Colonic mucosa (tissue), 4 donors: ENCODE measurements at regions not wholly inside any gene's neighbourhood (a gene's known extent, or its start where the extent isn't known, plus 50 kb on each side); places are given as distances from the start of the nearest gene placed in this dataset.

ENCODE experiments used
- DNase-seq: peaks from one replicate; pipeline ENCODE4 v3.0.0-alpha.2; 2020
- H3K27ac ChIP-seq: fragments of 200-600 bp; one replicate; pipeline ENCODE4 v1.8.0; 2021
- H3K27me3 ChIP-seq: fragments of 200-600 bp; one replicate; pipeline ENCODE4 v1.8.0; 2021
- H3K36me3 ChIP-seq: fragments of 200-600 bp; one replicate; pipeline ENCODE4 v1.8.0; 2021
- H3K4me1 ChIP-seq: fragments of 200-600 bp; one replicate; pipeline ENCODE4 v1.8.0; 2021; ENCODE audit warnings: mild to moderate bottlenecking
- H3K4me3 ChIP-seq: fragments of 200-600 bp; one replicate; pipeline ENCODE4 v1.8.0; 2021
- H3K9ac ChIP-seq, 2 donors: one replicate each; pipeline ENCODE4 v1.7.0; 2013; ENCODE audit warnings: control low read depth in 2 of 2, low read depth in 2 of 2, low read length in 2 of 2
- H3K9me3 ChIP-seq: fragments of 200-600 bp; one replicate; pipeline ENCODE4 v1.8.0; 2021
- CTCF ChIP-seq: fragments of 200-600 bp; IDR thresholded peaks from one replicate; pipeline ENCODE4 v1.8.0; 2022; ENCODE audit warnings: antibody characterized with exemption, mild to moderate bottlenecking
- intact Hi-C: fragments of 100-400 bp; cut with DNase I; formaldehyde crosslinking; loops from one replicate; pipeline ENCODE4 v1.14.1; 2022
- donor health status: healthy.
- donor health status: DM: no; HTN: no; CAD: no.
- donor health status: DM: no; HTN: no; CAD: no.

DNA sequence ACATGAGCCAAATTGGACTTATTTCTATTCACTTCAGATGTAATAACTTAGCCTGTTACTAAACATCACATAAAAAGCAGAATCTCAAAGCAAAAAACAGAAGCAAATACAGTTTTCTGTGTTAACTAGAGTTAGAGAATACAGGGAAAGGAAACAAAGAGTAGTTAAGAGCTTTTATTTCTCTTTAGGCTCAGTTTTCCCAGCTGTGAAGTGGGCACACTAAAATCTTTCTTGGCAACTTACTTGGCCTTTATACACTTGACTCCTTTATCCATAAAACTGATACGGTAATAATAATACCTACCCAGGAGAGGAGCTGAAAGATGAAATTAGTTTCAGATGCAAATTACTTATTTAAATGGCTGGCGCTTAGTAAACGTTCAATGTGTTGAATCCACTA is 132.8 kb upstream of the SPATS2L start:
- no peak for TF ChIP-seq CTCF
- intact Hi-C loops, result no loop called here
- Histone ChIP-seq H3K27ac (no peak overlapping the region), H3K9ac (no peak overlapping the region), H3K4me1 (no peaks in the 10 kb centered on the region), H3K9me3 (no peaks in the 10 kb centered on the region), H3K36me3 (no peaks in the 10 kb centered on the region), H3K27me3 (no peaks in the 10 kb centered on the region), H3K4me3 (no peak overlapping the region)
- no peak for DNase-seq

DNA sequence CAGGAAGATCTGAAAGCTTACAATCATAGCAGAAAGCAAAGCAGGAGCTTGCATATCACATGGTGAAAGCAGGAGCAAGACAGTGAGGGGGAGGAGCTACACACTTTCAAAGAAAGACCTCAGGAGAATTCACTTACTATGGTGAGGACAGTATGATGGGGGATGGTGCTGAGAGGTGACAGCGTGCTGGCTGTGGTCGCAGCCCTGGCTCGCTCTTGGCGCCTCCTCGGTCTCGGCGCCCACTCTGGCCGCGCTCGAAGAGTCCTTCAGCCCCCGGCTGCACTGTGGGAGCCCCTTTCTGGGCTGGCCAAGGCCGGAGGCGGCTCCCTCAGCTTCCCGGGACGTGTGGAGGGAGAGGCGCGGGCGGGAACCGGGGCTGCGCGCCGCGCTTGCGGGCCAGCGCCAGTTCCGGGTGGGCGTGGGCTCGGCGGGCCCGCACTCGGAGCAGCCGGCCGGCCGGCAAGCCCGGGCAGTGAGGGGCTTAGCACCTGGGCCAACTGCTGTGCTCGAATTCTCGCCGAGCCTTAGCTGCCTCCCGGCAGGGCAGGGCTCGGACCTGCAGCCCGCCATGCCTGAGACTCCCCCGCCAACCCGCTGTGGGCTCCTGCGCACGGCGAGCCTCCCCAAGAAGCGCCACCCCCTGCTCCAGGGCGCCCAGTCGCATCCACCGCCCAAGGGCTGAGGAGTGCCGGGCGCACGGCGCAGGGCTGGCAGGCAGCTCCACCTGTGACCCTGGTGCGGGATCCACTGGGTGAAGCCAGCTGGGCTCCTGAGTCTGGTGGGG is 131.9 kb upstream of the SPATS2L start:
- H3K9me3 ChIP-seq, result no peaks in the 10 kb centered on the region
- no peaks in the 10 kb centered on the region for H3K4me1 ChIP-seq
- DNase-seq, result no peak
- H3K36me3 ChIP-seq, result no peaks in the 10 kb centered on the region
- intact Hi-C loops, result no loop called here
- H3K9ac ChIP-seq, result no peak overlapping the region
- no peaks in the 10 kb centered on the region for H3K27me3 ChIP-seq
- TF ChIP-seq CTCF, result no peak
- H3K27ac ChIP-seq, result no peak overlapping the region
- no peak overlapping the region for H3K4me3 ChIP-seq

DNA sequence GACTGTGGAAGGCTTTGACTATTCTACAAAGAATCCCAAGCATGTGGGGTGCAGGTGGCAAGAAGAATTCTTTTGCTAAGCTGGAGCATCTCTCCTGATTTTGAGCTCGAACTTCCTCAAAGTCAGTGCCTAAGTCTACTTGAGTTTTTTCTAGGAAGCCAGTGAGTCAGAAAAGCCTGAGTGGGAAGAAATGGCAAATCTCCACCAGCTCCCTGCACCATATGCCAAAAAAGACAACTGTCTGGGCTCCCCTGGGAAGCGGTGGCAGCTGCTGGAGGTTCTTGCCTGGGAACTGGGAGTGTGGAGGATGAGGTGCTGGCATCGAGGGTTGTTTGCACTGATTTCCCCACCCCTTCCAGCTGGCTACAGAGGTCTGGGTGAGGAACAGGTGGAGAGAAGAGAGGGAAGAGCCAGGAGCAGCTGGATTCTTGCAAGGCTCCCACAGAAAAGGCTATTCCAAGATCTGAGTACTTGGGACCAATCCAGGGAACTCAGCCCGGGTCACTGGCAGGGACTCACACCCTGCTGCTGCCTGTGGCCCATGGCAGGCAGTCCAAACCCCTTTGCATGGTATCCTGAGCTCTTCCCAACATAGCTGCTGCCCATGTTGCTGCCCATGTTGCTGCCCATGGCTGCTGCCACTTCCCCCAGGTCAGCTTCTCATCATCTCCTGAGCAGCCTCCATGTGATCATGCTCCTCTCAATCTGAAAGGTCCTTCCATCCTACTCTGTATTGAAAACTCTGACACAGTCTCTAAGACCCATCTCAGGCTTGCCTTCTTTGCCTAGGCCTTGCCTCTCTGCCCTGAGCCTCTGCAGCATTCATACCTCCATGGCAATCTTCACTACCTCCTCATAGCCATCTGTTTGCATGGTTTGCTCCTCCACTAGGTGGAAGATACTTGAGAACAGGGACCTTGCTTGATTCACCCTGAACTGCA is 128.3 kb upstream of the SPATS2L start:
- peaks cover 3% of the 10 kb centered on the region for H3K27me3 ChIP-seq
- no peaks in the 10 kb centered on the region for H3K9me3 ChIP-seq
- no peak overlapping the region for H3K4me3 ChIP-seq
- no peak for DNase-seq
- H3K9ac ChIP-seq, result no peak overlapping the region
- H3K36me3 ChIP-seq, result no peaks in the 10 kb centered on the region
- H3K4me1 ChIP-seq, result no peaks in the 10 kb centered on the region
- no peak overlapping the region for H3K27ac ChIP-seq
- TF ChIP-seq CTCF, result no peak
- intact Hi-C loops, result no loop called here

DNA sequence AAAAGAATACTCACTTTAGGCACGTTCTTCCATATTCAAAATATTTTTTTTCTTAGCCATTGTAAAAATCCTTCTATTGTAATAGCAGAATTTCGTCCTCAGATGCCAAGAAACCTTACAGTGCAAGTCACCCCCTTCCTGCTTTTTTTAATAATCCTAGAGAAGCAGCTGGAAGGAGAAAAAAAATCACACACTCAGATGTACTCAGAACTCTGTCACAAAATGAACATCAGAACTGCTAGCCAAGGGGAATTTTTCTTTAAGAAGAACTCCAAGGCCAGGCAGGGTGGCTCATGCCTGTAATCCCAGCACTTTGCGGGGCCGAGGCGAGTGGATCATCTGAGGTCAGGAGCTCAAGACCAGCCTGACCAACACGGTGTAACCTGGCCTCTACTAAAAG is 127.3 kb upstream of the SPATS2L start:
- no peaks in the 10 kb centered on the region for H3K36me3 ChIP-seq
- DNase-seq, result no peak
- no peaks in the 10 kb centered on the region for H3K4me1 ChIP-seq
- H3K4me3 ChIP-seq, result no peak overlapping the region
- peaks cover 3% of the 10 kb centered on the region for H3K27me3 ChIP-seq
- H3K27ac ChIP-seq, result no peak overlapping the region
- TF ChIP-seq CTCF, result no peak
- intact Hi-C loops, result no loop called here
- no peak overlapping the region for H3K9ac ChIP-seq
- H3K9me3 ChIP-seq, result no peaks in the 10 kb centered on the region

GRCh38 chr2:200180943-200181342 is 125.5 kb upstream of the SPATS2L start:
- H3K9me3 ChIP-seq, result no peaks in the 10 kb centered on the region
- no peak overlapping the region for H3K4me3 ChIP-seq
- H3K4me1 ChIP-seq, result no peaks in the 10 kb centered on the region
- no peak for TF ChIP-seq CTCF
- intact Hi-C loops, result no loop called here
- peaks cover 3% of the 10 kb centered on the region for H3K27me3 ChIP-seq
- H3K27ac ChIP-seq, result no peak overlapping the region
- no peak overlapping the region for H3K9ac ChIP-seq
- no peaks in the 10 kb centered on the region for H3K36me3 ChIP-seq
- DNase-seq, result no peak
